GM12891 (cell line): ENCODE measurements at regions not wholly inside any gene's neighbourhood (a gene's known extent, or its start where the extent isn't known, plus 50 kb on each side); places are given as distances from the start of the nearest gene placed in this dataset.

Source experiments
- DNase-seq: peaks from one replicate; pipeline ENCODE4 v3.0.0; 2011; ENCODE audit warnings: low spot score; ENCODE audit not compliant: insufficient read length
- FAIRE-seq: peaks from 2 replicates; lab custom pipeline; 2011; peaks lifted over from hg19 to GRCh38; lab: Jason Lieb, UNC
- PAX5 ChIP-seq: IDR thresholded peaks from 2 replicates; pipeline ENCODE4 v1.6.1; 2011; ENCODE audit warnings: low read length, moderate library complexity, mild to moderate bottlenecking; ENCODE audit not compliant: insufficient read depth, severe bottlenecking
- POLR2A ChIP-seq: IDR thresholded peaks from 2 replicates; pipeline ENCODE4 v1.6.1; 2011; ENCODE audit warnings: low read depth, low read length, control low read depth
- POLR2AphosphoS5 ChIP-seq: IDR thresholded peaks from 2 replicates; pipeline ENCODE4 v1.6.1; 2011; ENCODE audit warnings: low read depth, low read length, control low read depth
- POU2F2 ChIP-seq: IDR thresholded peaks from 2 replicates; pipeline ENCODE4 v1.6.1; 2011; ENCODE audit warnings: low read depth, mild to moderate bottlenecking, control low read depth, low read length, moderate library complexity
- SPI1 ChIP-seq: IDR thresholded peaks from 2 replicates; pipeline ENCODE4 v1.6.1; 2011; ENCODE audit warnings: low read depth, low read length, control low read depth
- TAF1 ChIP-seq: IDR thresholded peaks from 2 replicates; pipeline ENCODE4 v1.6.1; 2011; ENCODE audit warnings: low read depth, low read length, control low read depth

DNA sequence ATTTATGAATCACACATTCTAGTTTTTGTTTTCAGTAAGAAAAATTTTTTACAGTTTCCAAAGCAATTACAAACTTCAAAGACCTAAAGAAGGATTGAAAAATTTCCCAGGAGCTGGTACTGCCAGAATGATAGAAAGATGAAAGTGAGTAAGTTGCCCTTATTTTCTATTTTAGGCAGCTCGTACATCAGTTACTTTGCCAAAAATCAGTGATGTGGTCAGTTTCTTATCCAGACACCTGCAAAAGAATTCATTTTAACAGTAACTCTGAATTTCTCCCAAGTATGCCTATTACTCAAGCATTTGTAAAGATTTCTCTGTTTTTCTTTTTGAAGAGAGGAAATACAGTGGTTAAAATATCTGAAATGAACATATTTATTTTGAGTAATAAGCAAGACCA is 976.3 kb upstream of the RAG2 start:
- DNase-seq, result no peak
- FAIRE-seq, result no peak
- TF ChIP-seq POLR2A (no peak), POLR2AphosphoS5 (no peak), POU2F2 (no peak), PAX5 (no peak), TAF1 (no peak), SPI1 (no peak)

DNA sequence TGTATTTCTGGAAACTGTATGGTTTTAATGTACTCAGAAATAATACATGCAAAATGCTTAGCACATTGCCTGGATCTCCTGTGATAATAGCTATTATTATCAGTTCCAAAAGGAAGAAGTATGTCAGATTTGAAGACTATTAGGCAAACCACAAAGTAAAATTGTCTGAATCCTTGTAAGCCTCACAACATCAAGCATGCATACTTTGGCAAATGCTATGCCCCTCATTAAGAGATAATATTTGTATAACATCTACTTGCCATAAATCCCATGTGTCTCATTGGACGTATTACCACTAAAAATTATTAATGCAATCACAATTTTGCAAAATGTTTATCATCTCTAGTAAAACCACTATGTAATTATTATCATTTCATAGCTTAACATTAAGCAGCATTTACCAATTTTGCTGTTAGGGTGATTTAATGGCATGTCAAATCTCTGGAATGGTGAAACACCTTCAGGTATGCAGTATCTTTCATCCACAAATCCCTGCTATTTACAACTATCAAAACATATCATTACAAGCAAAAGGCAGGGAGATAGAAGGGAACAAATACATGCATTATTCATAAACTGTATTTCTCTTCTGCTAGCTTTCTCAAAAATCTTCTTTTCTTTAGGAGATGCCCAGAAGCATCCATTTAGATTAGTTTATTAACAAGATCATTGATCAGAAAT is 974.6 kb upstream of the RAG2 start:
- no peak for FAIRE-seq
- no peak for TF ChIP-seq POLR2AphosphoS5
- no peak for TF ChIP-seq SPI1
- no peak for TF ChIP-seq POLR2A
- no peak for TF ChIP-seq PAX5
- TF ChIP-seq POU2F2, result no peak
- no peak for TF ChIP-seq TAF1
- DNase-seq, result no peak

DNA sequence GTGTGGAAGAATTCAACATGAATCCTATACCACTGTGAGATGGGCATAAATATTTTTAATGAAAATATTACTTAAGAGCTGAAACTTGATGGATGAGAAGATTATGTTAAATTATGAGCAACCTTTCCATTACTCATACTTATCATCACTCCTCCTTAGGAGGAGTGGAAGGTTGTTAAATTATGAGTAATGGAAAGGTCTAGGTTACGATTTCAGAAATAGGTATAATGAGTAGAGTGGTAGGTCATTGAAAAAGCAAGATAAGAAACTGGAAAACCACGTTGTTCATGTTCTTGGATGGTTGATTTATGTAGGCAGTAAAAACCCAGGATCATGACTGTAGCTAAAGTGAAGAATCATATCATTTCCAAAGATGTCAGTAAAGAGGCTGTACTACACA is 973.2 kb upstream of the RAG2 start:
- DNase-seq, result no peak
- TF ChIP-seq TAF1 (no peak), POLR2AphosphoS5 (no peak), POU2F2 (no peak), PAX5 (no peak), POLR2A (no peak), SPI1 (no peak)
- FAIRE-seq, result no peak

DNA sequence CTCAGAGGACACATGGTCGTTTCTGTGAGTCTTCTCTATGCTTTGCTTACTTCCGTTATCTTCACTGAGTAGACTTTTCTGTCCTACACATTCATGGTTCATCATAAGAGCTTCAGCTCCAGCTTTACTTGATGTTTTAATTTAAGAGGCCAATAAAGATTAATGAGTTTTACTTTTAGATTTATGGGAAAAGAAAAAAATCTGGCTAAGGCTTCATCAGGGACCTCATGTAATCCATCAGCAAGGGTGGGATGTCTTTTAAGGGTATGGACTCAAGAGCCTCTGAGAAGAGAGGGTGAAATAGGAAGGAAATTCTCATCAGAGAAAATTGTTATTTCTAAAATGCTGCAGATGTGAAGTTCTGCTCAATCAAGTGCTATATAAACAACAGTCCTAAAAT is 963.0 kb upstream of the RAG2 start:
- TF ChIP-seq TAF1 (no peak), POU2F2 (no peak), POLR2AphosphoS5 (no peak), PAX5 (no peak), POLR2A (no peak), SPI1 (no peak)
- FAIRE-seq (no peak), DNase-seq (no peak)

GRCh38 chr11:37560346-37560745 is 962.3 kb upstream of the RAG2 start:
- no peak for TF ChIP-seq POLR2A
- no peak for TF ChIP-seq POU2F2
- no peak for DNase-seq
- no peak for FAIRE-seq

- TF ChIP-seq POU2F2 (no peak), POLR2AphosphoS5 (no peak), TAF1 (no peak), PAX5 (no peak), POLR2A (no peak), SPI1 (no peak)
- FAIRE-seq (no peak), DNase-seq (no peak)
Observed at GRCh38 chr11:37558619-37559210, 960.7 kb upstream of the RAG2 start.

- no peak for TF ChIP-seq POLR2AphosphoS5
- no peak for TF ChIP-seq TAF1
- no peak for TF ChIP-seq POLR2A
- TF ChIP-seq SPI1, result no peak
- no peak for TF ChIP-seq PAX5
- no peak for TF ChIP-seq POU2F2
- no peak for FAIRE-seq
Observed at GRCh38 chr11:37557990-37558389, 960.0 kb upstream of the RAG2 start.

GRCh38 chr11:37552284-37552683 is 954.2 kb upstream of the RAG2 start:
- TF ChIP-seq TAF1 (no peak), POLR2AphosphoS5 (no peak), POU2F2 (no peak), PAX5 (no peak), SPI1 (no peak), POLR2A (no peak)
- DNase-seq, result no peak
- FAIRE-seq, result no peak

More at GRCh38 chr11:37557990-37558389, 960.0 kb upstream of the RAG2 start:
- DNase-seq, result no peak

DNA sequence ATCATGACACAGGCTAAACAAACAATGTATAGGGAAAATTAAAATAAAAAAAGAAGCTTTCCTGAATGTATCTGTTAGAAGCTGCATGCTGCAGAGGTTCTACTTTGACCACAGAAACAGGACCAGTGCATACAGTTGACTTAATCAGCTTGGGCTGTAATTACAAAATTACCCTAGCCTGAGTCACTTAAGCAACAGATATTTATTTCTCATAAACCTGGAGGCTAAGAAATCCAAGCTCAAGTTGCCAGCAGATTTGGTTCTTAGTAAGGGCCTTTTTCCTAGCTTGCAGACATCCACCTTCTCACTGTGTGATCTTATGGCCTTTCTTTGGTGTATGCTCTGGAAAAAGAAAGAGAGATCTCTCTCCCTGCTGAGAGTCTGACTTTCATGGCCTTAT is 946.5 kb upstream of the RAG2 start:
- FAIRE-seq (no peak), DNase-seq (no peak)
- TF ChIP-seq POLR2A (no peak), PAX5 (no peak), POLR2AphosphoS5 (no peak), POU2F2 (no peak), SPI1 (no peak), TAF1 (no peak)
